AG04449 (cell line): ENCODE measurements at regions not wholly inside any gene's neighbourhood (a gene's known extent, or its start where the extent isn't known, plus 50 kb on each side); places are given as distances from the start of the nearest gene placed in this dataset.
"Not testable (repeated sequence)": the region's sequence is repeated elsewhere in the genome, so short reads cannot be mapped to it uniquely, and the experiment has no call there.

Source experiments
- CTCF ChIA-PET: fragments of 350-600 bp; formaldehyde crosslinking; extraction: SDS; loops from one replicate; lab custom pipeline; 2021; ENCODE audit warnings: antibody characterized with exemption; lab: Yijun Ruan, JAX
- POLR2A ChIA-PET: fragments of 400-600, 350-600 bp; formaldehyde crosslinking; extraction: SDS; loops from one replicate; lab custom pipeline; 2020; ENCODE audit warnings: antibody characterized with exemption, inconsistent platforms; lab: Yijun Ruan, JAX
- DNase-seq: peaks from one replicate; pipeline ENCODE4 v3.0.0-alpha.2; 2010; ENCODE audit warnings: low read depth, low spot score
- H3K4me3 ChIP-seq: 2 replicates; pipeline ENCODE4 v1.5.1; 2011; ENCODE audit warnings: low read depth, mild to moderate bottlenecking, control low read depth, low read length
- TF ChIP-seq, protein P1 (sequence below): IDR thresholded peaks from one replicate; pipeline ENCODE4 v1.5.1; 2011; ENCODE audit warnings: mild to moderate bottlenecking, moderate library complexity, low read length, control low read depth, inconsistent platforms; ENCODE audit not compliant: insufficient read depth; ENCODE audit errors: missing control alignments

GRCh38 chr10:89975771-89976170 lies 274.4 kb downstream of the KIF20B start:
- TF ChIP-seq, protein P1, sequence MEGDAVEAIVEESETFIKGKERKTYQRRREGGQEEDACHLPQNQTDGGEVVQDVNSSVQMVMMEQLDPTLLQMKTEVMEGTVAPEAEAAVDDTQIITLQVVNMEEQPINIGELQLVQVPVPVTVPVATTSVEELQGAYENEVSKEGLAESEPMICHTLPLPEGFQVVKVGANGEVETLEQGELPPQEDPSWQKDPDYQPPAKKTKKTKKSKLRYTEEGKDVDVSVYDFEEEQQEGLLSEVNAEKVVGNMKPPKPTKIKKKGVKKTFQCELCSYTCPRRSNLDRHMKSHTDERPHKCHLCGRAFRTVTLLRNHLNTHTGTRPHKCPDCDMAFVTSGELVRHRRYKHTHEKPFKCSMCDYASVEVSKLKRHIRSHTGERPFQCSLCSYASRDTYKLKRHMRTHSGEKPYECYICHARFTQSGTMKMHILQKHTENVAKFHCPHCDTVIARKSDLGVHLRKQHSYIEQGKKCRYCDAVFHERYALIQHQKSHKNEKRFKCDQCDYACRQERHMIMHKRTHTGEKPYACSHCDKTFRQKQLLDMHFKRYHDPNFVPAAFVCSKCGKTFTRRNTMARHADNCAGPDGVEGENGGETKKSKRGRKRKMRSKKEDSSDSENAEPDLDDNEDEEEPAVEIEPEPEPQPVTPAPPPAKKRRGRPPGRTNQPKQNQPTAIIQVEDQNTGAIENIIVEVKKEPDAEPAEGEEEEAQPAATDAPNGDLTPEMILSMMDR: no peak
- H3K4me3 ChIP-seq: no peak overlapping the region
- POLR2A ChIA-PET: no interaction called here
- CTCF ChIA-PET: no interaction called here
- DNase-seq: no peak

DNA sequence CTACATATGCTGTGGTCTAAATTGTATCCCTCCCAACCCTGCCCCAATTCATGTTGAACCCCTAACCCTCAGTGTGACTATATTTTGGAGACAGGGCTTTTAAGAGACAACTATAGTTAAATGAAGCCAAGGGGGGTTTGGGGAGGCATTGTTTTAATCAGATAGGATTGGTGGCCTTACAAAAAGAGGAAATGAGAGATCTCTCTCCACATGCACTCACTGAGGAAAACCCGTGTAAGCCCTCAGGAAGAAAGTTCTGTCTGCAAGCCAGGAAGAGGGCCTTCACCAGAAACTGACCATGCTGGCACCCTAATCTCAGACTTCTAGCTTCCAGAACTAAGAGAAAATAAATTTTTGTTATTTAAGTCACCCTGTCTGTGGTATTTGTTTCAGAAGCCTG lies 276.7 kb downstream of the KIF20B start:
- CTCF ChIA-PET: no interaction called here

DNA sequence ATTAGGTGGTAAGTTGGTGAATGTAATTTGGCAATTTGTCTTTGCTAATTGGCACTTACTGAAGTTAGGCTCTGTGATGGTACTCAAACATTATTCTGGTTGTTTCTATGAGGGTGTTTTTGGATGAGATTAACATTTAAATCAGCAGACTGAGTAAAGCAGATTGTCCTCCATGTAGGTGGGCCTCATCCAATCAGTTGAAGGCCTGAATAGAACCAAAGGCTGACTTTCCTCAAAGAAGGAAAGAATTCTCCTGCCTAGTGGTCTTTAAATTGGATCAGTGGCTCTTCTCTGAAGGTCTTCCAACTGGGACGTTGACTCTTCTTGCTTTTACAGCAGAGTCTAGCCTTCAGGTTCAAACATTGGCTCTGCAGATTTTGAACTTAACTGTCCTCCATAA lies 278.3 kb downstream of the KIF20B start:
- H3K4me3 ChIP-seq: no peak overlapping the region
- POLR2A ChIA-PET: no interaction called here
- CTCF ChIA-PET: no interaction called here
- TF ChIP-seq, protein P1: no peak
- DNase-seq: no peak

More for the DNA sequence above, 276.7 kb downstream of the KIF20B start:
- no peak overlapping the region for H3K4me3 ChIP-seq
- DNase-seq: no peak
- POLR2A ChIA-PET: no interaction called here
- TF ChIP-seq, protein P1: no peak

DNA sequence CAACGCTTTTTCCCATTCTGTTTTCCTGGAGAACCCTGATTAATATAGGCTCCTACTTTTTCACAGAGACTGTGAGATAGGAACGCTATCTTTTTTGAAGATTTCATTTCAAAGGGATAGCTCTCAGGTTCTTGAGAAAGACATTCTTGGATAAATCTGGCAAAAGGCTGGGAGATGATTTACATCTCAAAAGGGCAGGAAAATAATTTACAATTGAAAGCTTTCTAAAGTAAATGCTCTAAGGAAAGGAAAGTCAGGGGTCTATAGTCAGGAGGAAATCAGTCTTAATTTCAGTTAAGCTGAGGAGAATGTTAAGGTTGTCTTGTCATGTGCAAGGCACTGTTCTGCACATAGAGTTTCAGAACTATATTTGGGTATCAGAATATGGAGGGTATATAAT lies 278.8 kb downstream of the KIF20B start:
- ChIA-PET CTCF (interaction anchor here (1.8 kb wide), 1 partner anchor 25 kb away, joined by 4 read pairs; no protein-coding TSS in a partner anchor), POLR2A (no interaction called here)
- TF ChIP-seq, protein P1: no peak
- no peak overlapping the region for H3K4me3 ChIP-seq
- DNase-seq: no peak

GRCh38 chr10:89981891-89982290 lies 280.5 kb downstream of the KIF20B start:
- ChIA-PET CTCF (interaction anchor here (1.8 kb wide), 1 partner anchor 27 kb away, joined by 4 read pairs; no protein-coding TSS in a partner anchor), POLR2A (no interaction called here)
- TF ChIP-seq, protein P1: no peak

DNA sequence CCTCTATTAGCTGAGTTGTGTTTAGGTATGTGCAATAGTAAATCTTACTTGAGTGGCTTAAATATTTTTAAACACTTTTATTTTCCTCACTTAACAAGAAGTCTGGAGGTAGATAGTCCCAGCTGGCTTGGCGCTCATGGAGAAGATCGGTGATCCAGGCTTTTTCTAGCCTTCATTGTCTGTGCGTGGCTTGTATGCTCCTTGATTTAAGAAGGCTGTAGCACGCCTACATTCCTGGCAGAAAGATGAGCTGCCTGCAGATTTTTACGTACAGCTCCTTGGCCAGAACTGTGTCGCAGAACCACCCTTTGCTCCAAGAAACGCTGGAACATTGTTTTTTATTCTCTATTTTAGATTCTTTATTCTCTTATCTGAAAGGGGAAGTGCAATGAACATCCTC lies 284.1 kb downstream of the KIF20B start:
- ChIA-PET CTCF (no interaction called here), POLR2A (no interaction called here)
- TF ChIP-seq, protein P1: no peak
- no peak for DNase-seq
- H3K4me3 ChIP-seq: no peak overlapping the region

More at GRCh38 chr10:89981891-89982290, 280.5 kb downstream of the KIF20B start:
- no peak for DNase-seq
- H3K4me3 ChIP-seq: no peak overlapping the region

- H3K4me3 ChIP-seq, POLR2A ChIA-PET, DNase-seq, CTCF ChIA-PET: not testable (repeated sequence)
Observed at GRCh38 chr10:89988361-89988760, 287.0 kb downstream of the KIF20B start.
